GM19395 (cell line): ENCODE measurements at regions not wholly inside any gene's neighbourhood (a gene's known extent, or its start where the extent isn't known, plus 50 kb on each side); places are given as distances from the start of the nearest gene placed in this dataset.

ENCODE experiments used
- ATAC-seq: cut with Tn5 transposase; IDR thresholded peaks from one replicate; pipeline ENCODE4 v1.9.1; 2021; ENCODE audit warnings: mild to moderate bottlenecking, moderate library complexity; ENCODE audit not compliant: unreplicated experiment

DNA sequence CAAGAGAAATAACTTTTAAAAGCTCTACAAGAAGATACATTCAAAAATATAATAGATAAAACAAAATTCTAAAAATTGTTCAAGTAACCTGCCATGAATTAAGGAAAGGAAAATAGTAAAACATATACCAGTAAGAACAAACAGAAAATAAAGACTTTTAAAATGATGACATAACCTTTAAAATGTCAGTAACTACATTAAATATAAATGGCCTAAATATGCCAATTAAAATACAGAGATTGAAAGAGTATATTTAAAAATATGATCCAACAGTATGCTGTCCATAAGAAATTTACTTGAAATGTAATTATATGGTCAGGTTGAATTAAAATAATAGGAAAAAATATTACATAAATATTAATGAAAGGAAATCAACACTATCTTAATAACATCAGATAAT lies 911.7 kb upstream of the POU3F3 start:
- ATAC-seq: no peak

DNA sequence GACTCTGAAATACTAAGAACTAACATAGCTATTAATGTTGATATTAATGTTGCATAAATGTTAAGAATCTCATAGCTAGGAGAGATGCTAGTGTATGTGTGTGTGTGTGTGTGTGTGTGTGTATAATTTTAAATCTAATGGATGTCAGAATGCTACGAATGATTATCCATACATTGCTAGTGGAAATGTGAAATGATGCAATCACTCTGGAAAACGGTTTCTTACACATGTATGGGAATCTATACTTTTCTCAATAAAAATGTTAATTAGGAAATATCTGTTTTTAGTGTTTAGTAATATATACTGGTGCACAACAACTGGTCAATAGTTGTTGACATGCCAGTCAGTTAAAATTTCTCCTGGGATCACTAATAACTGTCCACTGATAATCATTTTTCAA lies 908.8 kb upstream of the POU3F3 start:
- ATAC-seq: no peak

DNA sequence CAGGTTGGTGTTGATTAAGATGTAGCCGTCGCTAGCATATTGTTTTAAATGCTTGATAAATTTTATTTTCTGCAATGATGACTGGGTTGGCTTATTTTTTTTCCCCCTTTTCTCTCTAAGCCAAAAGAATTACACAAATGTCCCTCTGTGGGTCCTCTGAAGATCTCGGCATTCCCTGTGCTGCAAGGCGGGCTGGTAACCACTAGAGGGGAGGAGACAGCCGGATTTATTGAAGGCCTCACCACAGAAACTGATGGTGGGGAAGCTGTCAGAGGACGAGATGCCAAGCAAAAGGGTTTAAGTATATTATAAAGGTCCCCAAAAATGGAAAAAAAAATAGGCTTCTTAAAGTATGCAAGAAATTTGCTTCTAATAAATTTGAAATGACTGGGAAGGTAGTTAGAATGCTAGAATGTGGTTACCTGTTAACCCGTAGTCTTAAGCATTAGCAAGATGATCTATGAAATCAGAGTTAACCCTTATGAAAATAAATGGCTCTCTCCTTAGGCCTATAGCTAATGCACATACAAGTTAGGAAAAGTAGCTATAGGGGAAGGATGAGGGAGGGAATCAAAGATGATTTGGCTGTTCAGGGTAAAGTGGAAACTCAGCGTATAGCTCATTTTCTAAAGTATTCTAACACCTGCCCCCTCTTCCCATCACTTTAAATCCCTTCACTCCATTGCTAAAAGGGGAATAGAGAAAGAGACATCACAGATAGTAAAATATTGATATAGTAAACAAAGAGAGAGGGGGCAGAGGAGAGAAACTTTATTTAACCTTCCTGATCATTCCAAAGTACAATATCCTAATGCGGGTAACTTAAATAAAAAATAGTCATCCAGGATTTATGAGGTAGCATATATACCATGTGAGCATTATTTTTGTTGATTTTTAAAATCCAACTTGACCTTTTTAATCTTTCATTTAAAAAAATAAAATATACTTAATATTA lies 894.5 kb upstream of the POU3F3 start:
- ATAC-seq: peak; percentile 67

DNA sequence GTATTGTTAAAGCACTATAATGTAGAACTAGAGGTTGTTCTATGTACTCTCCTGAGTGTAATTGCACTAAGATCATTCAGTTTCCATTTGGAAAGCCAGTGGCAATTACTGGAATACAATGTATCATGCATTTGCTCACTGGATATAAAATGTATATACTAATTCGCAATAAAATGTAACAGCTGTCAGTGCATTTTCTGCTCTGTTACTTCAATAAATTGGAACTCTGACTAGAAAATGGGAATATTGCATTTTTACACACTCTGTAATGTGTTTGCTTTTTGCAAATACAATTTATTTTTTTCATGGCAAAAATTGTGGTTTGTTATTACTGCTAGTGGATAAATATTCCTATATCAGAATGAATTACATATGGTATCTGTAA lies 893.8 kb upstream of the POU3F3 start:
- no peak for ATAC-seq

GRCh38 chr2:103960951-103961350 lies 893.0 kb upstream of the POU3F3 start:
- ATAC-seq: no peak

DNA sequence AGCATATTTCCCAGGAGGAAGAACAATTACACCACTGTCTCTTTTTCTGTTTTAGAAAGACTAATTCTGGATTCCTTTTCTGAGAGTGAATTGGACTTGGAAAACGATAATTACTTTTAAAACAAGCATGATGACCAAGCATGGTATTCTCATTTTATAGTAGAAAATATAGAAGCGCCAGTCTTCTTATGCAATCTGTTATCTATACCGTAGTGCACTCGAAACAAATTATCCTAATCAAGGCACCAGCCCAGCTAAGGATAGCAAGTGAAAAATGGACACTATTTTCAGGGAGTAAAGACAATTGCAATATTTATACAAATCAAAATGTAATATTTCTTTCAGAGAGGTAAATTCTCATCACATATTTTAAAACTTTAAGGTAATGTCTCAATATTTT lies 892.1 kb upstream of the POU3F3 start:
- no peak for ATAC-seq

DNA sequence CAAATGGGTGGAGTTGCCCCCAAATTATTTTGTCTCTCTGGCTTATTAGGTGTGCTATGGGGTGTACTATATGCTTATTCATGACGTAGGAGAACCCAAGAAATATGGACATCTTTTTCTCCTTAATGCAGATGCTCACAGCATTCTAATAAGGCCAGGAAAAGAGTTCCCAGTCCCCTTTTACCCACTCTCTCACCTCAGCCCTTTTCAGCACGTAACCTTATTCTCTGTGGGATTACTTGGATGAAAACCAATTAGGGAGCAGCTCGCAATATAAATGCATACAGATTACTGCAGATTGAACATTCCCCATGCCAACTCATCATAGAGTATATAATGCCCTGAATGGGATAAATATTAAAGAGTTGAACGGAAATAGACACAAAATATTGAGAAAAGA lies 891.2 kb upstream of the POU3F3 start:
- no peak for ATAC-seq

DNA sequence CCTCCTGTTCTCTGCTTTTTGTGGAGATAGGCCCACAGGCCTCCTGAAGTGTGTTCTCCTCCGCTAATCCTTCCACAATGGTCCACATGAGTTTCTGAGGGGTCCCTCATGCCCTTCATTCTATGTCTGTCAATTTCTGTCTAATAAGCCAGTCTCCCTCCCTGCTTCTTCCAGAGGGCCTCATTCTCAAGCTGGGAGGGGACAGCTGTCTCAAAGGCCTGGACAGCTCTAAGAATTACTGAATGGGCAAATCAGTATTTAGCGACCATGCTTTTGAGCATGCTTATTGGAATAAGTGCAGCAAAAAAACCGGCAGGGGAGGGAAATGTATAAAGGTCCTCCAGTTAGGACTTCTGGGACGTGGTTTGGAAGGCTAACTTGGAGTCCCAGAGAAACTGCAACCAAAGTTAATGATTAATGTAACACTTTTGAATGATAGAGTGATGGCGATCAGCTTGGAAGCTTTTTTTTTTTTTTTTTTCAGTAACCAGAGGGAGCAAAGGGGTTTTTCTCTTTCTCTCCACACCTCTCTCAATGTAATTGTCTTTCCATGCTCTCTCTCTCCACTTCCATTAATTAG lies 890.7 kb upstream of the POU3F3 start:
- no peak for ATAC-seq

GRCh38 chr2:103977241-103977640 lies 876.7 kb upstream of the POU3F3 start:
- ATAC-seq: no peak

DNA sequence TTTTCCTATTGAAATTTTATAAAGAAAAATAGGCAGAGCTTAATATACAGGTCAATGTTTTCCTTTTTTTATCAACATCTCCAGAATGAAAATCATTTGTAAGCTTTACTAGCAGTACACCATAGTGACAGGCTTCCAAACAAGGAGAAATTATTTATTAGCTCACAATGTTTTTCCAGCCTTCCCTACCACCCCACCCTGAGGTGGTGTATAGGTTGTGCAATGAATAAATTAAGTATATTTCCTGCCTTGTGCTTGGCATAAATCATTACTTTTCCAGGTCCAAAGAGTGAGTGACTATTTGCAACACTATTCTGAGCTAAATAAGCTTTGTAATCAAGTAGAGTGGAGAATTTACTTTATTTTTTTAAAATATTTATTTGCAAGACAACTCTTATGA lies 876.2 kb upstream of the POU3F3 start:
- ATAC-seq: no peak

DNA sequence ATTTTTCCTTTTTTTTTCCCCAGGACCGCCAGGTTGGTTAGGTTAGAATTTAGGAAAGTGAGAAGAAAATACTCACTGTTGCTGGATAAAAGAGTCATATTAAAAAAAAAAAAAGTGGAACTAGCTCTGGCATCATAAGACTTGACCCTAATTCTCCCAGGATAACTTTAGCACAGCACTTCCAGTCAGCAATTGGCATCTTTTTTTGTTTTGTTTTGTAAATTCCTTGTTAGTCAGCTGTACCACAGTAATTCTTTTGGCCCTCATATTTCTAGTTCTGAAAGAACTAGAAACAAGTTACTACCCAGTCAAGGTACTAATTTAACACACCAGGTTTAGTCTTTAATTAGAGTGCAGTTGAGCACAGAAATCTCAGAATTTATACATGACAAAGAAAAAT lies 873.5 kb upstream of the POU3F3 start:
- no peak for ATAC-seq

GRCh38 chr2:103982691-103983090 lies 871.2 kb upstream of the POU3F3 start:
- ATAC-seq: no peak

DNA sequence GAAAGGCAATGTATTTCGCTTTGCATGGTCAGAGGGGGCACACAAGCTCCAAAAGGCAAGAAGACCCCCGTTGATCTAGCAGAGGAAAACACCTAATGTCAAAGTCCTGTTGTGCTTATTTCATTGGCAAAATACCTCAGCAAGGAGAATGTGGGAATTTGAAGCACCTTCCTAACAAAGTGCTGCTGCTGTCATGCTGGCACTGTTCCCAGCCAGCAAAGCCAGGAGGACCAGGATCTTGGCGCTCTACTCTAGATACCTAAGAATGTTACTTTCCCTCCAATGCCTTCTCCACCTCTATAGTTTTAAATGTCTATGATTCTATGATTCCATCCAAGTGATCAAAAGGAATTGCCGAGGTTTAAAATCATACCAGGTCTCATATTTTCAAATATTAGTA lies 867.9 kb upstream of the POU3F3 start:
- no peak for ATAC-seq

DNA sequence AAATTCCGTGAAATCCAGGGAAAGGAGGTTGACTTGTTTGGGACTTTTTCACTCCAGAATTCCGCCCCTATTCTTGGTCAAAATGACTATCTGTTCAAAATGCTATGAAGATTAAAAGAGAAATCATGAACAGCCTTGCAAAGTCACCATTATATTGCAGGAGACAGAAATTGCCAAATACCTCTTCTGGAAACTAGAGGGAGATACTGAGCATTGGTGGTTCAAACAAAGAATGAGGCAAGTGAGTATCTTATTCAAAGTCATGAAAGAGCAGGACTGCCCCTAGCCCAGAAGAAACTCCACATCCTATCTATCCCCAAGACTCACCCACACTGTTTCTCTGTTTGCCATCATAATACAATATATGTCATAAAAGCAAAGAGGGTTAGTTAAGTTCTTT lies 862.3 kb upstream of the POU3F3 start:
- ATAC-seq: no peak

- no peak for ATAC-seq
These were observed 849.1 kb upstream of the POU3F3 start for GRCh38 chr2:104004821-104005220.

- ATAC-seq: no peak
These were observed 837.1 kb upstream of the POU3F3 start for GRCh38 chr2:104016801-104017200.

GRCh38 chr2:104023306-104023705 lies 830.6 kb upstream of the POU3F3 start:
- no peak for ATAC-seq

DNA sequence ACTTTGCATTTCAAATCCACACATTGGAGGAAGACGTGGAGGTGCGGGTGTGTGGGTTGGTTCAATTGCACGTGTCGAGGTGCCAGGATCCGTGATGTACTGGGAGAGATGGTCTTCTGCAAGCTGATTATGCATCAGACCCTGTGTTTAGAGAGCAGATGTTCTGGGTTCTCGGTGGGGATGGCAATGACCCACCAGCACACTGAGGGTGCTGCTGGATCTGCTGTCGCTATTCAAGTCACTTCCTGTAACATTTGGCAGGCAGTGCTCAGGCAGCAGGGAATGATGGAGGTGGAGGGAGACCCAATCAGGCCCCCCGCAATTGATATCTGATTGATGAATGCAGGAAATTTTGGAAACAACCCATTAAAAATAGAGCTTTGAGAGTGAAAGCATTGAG lies 830.1 kb upstream of the POU3F3 start:
- no peak for ATAC-seq

DNA sequence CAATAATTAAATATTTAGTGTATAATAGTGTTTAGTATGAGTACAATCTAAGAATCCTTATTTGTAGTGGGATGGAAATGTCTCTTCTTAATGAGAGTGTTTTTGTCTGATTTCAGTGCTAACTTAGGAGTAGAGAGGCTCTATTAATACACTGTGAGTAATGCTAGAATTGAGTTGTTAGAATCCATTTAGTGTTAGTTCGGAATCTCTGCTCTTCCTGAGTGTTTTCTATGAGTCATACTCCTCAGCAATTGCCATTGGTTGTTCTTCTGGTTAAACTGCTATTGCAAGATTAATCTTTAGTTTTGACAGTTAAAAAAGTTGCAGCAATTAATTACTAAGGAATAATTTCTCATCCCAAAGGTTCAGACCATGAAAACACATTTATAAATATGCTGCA lies 828.6 kb upstream of the POU3F3 start:
- no peak for ATAC-seq

DNA sequence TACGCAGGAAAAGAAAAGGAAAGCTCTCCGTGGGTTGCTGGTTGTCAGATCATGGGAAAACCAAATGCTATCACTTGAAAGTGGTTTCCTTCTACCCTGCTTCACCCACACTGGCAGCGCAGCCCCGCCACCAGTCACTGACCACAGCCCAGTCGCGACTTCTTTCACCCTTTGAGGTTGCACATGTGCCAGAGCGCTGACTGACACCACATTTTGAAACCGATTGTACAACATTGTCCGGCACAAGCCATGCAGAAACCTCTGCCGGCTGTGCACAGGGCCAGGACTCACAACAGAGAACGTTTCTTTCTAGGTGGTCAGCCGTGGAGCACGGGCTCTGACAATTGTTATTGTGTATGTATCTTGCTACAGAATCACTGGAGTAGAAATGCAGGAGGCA lies 827.2 kb upstream of the POU3F3 start:
- no peak for ATAC-seq

GRCh38 chr2:104027321-104027720 lies 826.6 kb upstream of the POU3F3 start:
- ATAC-seq: no peak

GRCh38 chr2:104028061-104028460 lies 825.9 kb upstream of the POU3F3 start:
- no peak for ATAC-seq

- no peak for ATAC-seq
These were observed 820.5 kb upstream of the POU3F3 start for GRCh38 chr2:104033399-104033798.
